ENCODE measurements at regions not wholly inside any gene's neighbourhood (a gene's known extent, or its start where the extent isn't known, plus 50 kb on each side); places are given as distances from the start of the nearest gene placed in this dataset.
A peak's percentile ranks its signal among the peaks of the same experiment; 100 is the strongest.

- ChIA-PET CTCF (no interaction called here), POLR2A (no interaction called here)
- H3K4me3 ChIP-seq (replicated peaks in 1 of 3; ENCODE audit: insufficient read depth in 1 of 3, low read depth in 1 of 3, low read length in 3 of 3) = no peak overlapping the region
- H3K4me2 ChIP-seq (ENCODE audit: insufficient read depth, low read length) = no peak overlapping the region
- intact Hi-C loops (cut with micrococcal nuclease) = no loop called here
- no peaks in the 10 kb centered on the region for H3K9me1 ChIP-seq (replicated peaks; ENCODE audit: control insufficient read depth, extremely low read depth, insufficient read depth, low read length)
- H2AFZ ChIP-seq (ENCODE audit: low read depth, low read length) = no peak overlapping the region
- peaks cover 20% of the 10 kb centered on the region for H3K4me1 ChIP-seq (ENCODE audit: control insufficient read depth, extremely low read depth, insufficient read depth, low read length)
- no peaks in the 10 kb centered on the region for H3K27me3 ChIP-seq (ENCODE audit: control insufficient read depth in 2 of 2, insufficient read depth in 2 of 2, low read length in 2 of 2)
- no peaks in the 10 kb centered on the region for H3K36me3 ChIP-seq (ENCODE audit: control insufficient read depth in 2 of 2, extremely low read depth in 1 of 2, insufficient read depth in 2 of 2, low read length in 2 of 2)
- no peak for TF ChIP-seq GATA2 (IDR thresholded peaks at IDR 0.05; ENCODE audit: insufficient read depth, insufficient read length, low read depth, low read length)
- TF ChIP-seq FOS (IDR thresholded peaks at IDR 0.05; ENCODE audit: borderline replicate concordance, insufficient read depth, low read length) = no peak
- no peak for TF ChIP-seq MAX (IDR thresholded peaks at IDR 0.05; ENCODE audit: insufficient read depth, insufficient read length)
- no peak for TF ChIP-seq POLR2AphosphoS5 (IDR thresholded peaks at IDR 0.05; ENCODE audit: insufficient read depth, low read depth, low read length)
- no peak for TF ChIP-seq CTCF (IDR thresholded peaks at IDR 0.05; ENCODE audit: extremely low read depth in 1 of 2, insufficient read depth in 1 of 2, low read depth in 1 of 2, low read length in 2 of 2)
- no peak for TF ChIP-seq EZH2 (IDR thresholded peaks at IDR 0.05; ENCODE audit: borderline replicate concordance, low read depth, low read length, severe bottlenecking)
- no peak for TF ChIP-seq MYC (IDR thresholded peaks at IDR 0.05; ENCODE audit: low read depth, low read length)
- dilution Hi-C loops (cut with MboI; ENCODE audit: extremely low pct_ligation_motif_present, low sequenced_read_pairs) = no loop called here
- H3K9ac ChIP-seq (replicated peaks; ENCODE audit: extremely low read depth, insufficient read depth, low read length) = no peak overlapping the region
- FAIRE-seq (no peak), DNase-seq (ENCODE audit: low read depth, low spot score) (peak; percentile 41)
- no peak overlapping the region for H3K27ac ChIP-seq (ENCODE audit: insufficient read depth, low read depth, low read length)
- no TSS peak for BruUV-seq (replicated peaks)
- H3K9me3 ChIP-seq (replicated peaks; ENCODE audit: control insufficient read depth, insufficient read depth, low read length) = no peaks in the 10 kb centered on the region
- no peaks in the 10 kb centered on the region for H3K79me2 ChIP-seq (ENCODE audit: control insufficient read depth, insufficient read depth, low read length)
- H4K20me1 ChIP-seq (replicated peaks; ENCODE audit: control insufficient read depth, extremely low read depth, insufficient read depth, low read length) = no peaks in the 10 kb centered on the region
These were observed 1650.9 kb upstream of the TMEFF2 start for GRCh38 chr2:193845604-193846003.

Measured in endothelial cell of umbilical vein (primary cell).